ENCODE measurements at regions not wholly inside any gene's neighbourhood (a gene's known extent, or its start where the extent isn't known, plus 50 kb on each side); places are given as distances from the start of the nearest gene placed in this dataset.
"Not testable (repeated sequence)": the region's sequence is repeated elsewhere in the genome, so short reads cannot be mapped to it uniquely, and the experiment has no call there.

DNA sequence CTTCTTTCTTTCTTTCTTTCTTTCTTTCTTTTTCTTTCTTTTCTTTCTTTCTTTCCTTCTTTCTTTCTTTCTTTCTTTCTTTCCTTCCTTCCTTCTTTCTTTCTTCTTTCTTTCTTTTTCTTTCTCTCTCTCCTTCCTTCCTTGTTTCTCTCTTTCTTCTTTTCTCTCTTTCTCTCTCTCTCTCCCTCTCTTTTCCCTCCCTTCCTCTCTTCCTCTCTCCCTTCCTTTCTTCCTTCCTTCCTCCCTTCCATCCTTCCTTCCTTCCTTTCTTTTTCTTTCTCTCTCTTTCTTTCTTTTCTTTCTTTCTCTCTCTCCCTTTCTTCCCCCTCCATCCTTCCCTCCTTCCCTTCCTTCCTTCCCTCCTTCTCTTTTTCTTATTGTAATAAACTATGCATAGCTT is 105.5 kb downstream of the ZBTB18 start:
- DNase-seq (ENCODE audit: low read depth in 4 of 4, low spot score in 3 of 4): not testable (repeated sequence)

- DNase-seq (ENCODE audit: low read depth in 4 of 4, low spot score in 3 of 4): no peak
These were observed 106.8 kb downstream of the ZBTB18 start for GRCh38 chr1:244157731-244158438.

GRCh38 chr1:244159646-244160045 is 108.6 kb downstream of the ZBTB18 start:
- DNase-seq (ENCODE audit: low read depth in 4 of 4, low spot score in 3 of 4): no peak

DNA sequence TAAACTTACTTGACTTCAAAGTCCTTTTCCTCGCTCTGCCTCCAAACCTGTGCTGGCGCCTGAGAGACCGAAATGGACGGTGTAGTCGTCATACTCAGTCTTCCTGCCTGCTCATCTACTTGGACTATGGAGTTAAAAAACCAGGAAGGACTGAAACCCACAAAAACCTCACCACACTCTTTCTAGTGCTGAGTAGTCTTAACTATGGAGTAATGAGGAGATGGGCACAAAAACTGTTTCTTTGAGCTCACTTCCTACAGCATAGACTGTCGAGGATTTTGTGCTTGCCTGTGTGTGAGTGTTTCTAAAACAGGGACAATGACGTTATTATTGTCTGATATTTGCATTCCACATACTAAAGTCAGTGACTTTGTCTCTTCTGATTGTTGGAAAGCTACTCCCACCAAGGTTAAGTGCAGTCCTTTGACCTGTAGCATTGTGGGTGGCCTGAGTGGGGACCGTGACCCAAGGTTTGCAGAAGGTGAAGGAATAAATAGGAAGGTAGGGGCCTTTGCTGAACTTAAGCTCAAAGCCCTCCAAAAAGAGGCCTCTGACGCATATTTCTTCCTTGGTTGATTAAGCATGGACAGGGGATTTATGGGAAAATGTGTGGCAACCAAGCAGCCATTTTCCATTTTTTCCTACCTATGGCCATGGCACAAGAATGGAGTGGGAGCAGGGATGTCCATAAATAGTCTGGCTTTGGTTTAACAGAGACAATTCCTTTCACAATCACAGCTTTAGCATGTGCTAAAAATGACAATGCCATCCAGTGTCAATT is 109.6 kb downstream of the ZBTB18 start:
- DNase-seq (ENCODE audit: low read depth in 4 of 4, low spot score in 3 of 4): no peak

GRCh38 chr1:244161236-244161510 is 110.1 kb downstream of the ZBTB18 start:
- DNase-seq (ENCODE audit: low read depth in 4 of 4, low spot score in 3 of 4): no peak

- no peak for DNase-seq (ENCODE audit: low read depth in 4 of 4, low spot score in 3 of 4)
These were observed 111.9 kb downstream of the ZBTB18 start for GRCh38 chr1:244162786-244163530.

DNA sequence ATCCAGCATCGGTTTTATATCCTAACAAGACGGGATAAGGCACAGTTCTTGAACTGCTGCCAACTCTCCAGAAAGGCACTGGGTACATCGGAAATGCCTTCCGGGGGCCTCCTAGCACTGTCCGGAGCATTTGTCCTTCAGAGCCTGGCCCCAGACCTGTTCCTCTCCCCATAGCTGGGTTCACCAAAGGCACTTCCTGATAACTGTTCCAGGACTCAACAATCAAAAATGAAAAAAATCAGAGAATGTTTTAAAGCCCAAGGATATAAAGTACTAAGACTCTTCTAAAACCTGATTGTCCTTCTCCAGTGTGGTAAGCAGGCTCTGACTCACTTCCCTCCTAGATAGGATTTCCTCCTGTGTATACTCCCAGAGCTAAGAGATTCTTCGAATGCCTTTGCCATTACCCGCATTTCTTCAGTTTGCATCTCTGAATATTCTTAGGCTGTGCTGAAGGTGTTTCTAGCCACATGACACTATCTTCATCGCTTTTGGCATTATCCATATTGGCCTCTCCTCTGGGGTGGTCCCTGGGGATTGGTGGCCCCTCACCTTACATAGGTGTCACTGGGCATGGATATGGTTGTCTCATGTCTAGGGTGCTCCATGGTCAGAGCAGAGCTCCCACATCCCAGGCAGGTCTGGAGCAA is 112.9 kb downstream of the ZBTB18 start:
- DNase-seq (ENCODE audit: low read depth in 4 of 4, low spot score in 3 of 4): no peak

DNA sequence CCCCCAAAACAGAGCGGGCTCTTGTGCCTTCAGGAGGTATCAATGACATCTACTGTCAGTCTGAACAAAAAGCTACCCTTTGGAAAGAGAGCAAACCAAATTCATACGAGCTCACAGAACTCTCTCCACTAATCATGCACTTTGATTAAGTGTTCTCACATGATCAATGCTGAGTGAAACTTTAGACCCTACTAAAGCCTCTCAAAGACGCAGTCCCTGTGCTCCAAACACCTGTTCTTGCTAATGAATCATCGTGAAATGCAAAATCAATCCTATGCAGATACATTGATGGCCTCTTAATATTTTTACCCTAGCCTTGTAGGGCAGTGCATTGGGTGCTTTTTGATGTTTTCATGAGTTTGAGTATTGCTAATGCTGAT is 113.4 kb downstream of the ZBTB18 start:
- DNase-seq (ENCODE audit: low read depth in 4 of 4, low spot score in 3 of 4): no peak

GRCh38 chr1:244165021-244165420 is 113.9 kb downstream of the ZBTB18 start:
- no peak for DNase-seq (ENCODE audit: low read depth in 4 of 4, low spot score in 3 of 4)

GRCh38 chr1:244165701-244166100 is 114.6 kb downstream of the ZBTB18 start:
- no peak for DNase-seq (ENCODE audit: low read depth in 4 of 4, low spot score in 3 of 4)

GRCh38 chr1:244171241-244171985 is 120.3 kb downstream of the ZBTB18 start:
- no peak for DNase-seq (ENCODE audit: low read depth in 4 of 4, low spot score in 3 of 4)

DNA sequence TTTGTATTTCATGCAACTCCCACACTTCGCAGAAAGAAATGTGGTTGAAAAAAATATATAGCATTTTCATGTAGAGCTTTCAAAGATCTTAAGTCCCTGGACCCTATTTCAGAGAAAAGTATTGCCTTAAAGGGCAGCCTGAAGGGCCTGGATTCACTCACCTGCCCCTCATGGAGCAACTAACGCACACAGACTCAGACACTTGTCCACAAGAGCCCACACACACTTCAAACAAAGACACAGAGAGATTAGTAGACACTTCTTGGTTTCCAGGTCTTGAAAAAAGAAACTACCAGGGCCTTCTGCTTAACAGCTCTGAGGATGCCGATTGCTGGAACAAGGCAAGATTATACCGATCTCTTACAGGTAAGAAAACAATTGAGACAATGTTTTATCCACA is 122.2 kb downstream of the ZBTB18 start:
- no peak for DNase-seq (ENCODE audit: low read depth in 4 of 4, low spot score in 3 of 4)

GRCh38 chr1:244173769-244174168 is 122.7 kb downstream of the ZBTB18 start:
- no peak for DNase-seq (ENCODE audit: low read depth in 4 of 4, low spot score in 3 of 4)

- no peak for DNase-seq (ENCODE audit: low read depth in 4 of 4, low spot score in 3 of 4)
These were observed 123.9 kb downstream of the ZBTB18 start for GRCh38 chr1:244174922-244175521.

DNA sequence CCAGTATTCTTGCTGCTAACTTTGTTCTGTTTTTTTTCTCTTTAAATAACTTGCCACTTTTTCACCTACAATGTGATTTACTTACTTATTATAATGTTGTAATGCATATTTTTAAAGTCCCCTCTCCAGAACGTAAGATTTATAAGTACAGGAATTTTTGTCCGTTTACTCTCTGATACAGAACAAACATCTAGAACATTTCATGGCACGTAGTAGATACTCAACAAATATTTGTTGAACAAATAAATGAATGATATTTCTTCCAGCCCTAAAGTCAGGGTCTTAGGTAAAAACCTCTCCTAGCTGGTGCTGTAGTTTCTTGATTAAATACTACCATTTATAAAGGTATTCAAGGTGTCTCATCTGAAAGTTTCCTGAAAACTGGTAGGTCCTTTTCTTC is 125.1 kb downstream of the ZBTB18 start:
- no peak for DNase-seq (ENCODE audit: low read depth in 4 of 4, low spot score in 3 of 4)

DNA sequence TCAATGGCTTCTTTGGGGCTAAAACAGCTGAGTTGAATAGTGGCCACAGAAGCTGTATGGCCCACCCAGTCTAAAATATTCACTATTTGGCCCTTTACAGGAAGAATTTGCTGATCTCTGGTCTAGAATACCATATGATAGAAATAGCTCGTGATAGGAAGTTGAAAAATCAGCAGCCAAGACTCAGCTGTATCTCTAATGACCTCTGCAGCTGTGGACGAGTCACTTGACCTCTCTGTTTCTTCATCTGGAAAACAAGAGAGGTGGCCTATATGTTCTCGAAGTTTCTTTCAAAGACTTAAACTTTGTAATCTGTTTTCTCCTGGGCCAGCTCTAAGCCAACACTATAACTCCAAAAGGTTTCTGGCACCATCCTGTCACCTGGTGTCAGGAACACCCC is 129.2 kb downstream of the ZBTB18 start:
- DNase-seq (ENCODE audit: low read depth in 4 of 4, low spot score in 3 of 4): no peak

DNA sequence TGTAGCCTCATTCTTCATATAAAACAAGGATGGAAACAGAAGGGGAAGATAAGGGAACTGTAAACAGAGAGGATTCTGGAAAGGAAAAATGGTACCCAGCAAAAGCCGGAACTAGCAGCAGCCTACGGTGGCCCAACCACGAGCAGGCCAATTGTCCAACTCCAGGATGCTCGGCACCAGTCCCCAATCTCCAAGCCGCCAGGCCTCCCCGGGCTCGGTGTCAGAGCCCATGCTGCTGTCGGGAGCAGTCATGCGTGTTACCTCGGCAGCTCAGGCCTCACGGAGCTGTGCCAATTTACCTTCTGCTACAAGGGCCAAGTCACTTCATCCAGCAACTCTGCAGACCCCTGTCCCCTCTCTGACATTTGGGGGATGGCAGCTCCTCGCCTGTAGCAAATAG is 130.8 kb downstream of the ZBTB18 start:
- no peak for DNase-seq (ENCODE audit: low read depth in 4 of 4, low spot score in 3 of 4)

- DNase-seq (ENCODE audit: low read depth in 4 of 4, low spot score in 3 of 4): no peak
These were observed 132.0 kb downstream of the ZBTB18 start for GRCh38 chr1:244183037-244183436.

GRCh38 chr1:244186372-244186771 is 135.3 kb downstream of the ZBTB18 start:
- DNase-seq (ENCODE audit: low read depth in 4 of 4, low spot score in 3 of 4): no peak

DNA sequence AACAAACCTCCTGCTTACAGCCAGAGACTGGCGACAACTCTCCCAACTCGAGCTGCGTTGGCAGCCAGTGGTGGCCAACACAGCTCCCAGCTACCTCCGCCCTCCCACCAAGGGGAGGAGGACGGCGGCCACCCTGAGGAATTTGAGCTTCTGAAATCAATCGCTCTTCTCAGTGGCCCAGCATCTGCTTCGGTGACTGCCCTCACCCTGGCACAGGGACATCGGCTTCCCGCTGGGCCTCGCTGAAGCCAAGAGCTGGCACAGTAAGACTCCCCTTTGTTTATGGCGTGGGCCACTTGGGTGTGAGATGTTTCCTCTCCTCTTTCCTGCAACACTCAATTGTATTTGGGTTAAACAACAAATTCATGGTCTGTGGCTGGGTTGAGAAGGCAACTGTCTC is 136.2 kb downstream of the ZBTB18 start:
- DNase-seq (ENCODE audit: low read depth in 4 of 4, low spot score in 3 of 4): no peak
